ENCODE measurements at regions not wholly inside any gene's neighbourhood (a gene's known extent, or its start where the extent isn't known, plus 50 kb on each side); places are given as distances from the start of the nearest gene placed in this dataset.

DNA sequence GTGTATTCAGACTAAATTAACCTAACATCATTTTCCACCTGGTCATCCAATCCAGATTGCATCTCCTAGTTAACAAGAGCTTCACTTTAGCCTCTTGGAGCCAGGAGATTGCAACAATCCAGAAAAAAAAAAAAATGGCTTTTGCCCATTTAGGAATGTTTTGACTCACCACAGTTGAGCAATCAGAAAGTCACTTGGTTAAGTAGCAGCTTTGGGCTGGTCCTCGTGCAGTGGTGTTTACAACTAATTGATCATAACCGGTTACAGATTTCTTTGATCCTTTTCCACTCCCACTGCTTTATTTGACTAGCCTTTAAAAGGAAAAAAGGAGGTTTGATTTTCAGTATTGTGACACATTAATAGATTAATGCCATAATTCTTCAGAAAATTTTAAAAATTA is 688.8 kb upstream of the CCDC54 start:
- H3K36me3 ChIP-seq (ENCODE audit: control insufficient read depth in 2 of 2, insufficient read depth in 2 of 2, low read length in 2 of 2), result no peaks in the 10 kb centered on the region
- H3K4me3 ChIP-seq (ENCODE audit: low read length in 2 of 2), result no peak overlapping the region
- H3K9me3 ChIP-seq (ENCODE audit: control insufficient read depth in 2 of 2, low read length in 2 of 2), result no peaks in the 10 kb centered on the region
- no peak overlapping the region for H3K27ac ChIP-seq (ENCODE audit: low read depth in 2 of 2, low read length in 2 of 2)
- H3K27me3 ChIP-seq (ENCODE audit: control insufficient read depth in 2 of 2, insufficient read depth in 2 of 2, low read length in 2 of 2), result no peaks in the 10 kb centered on the region
- no peak overlapping the region for H3K9ac ChIP-seq (ENCODE audit: low read depth in 1 of 2, low read length in 2 of 2)
- H3K4me1 ChIP-seq (ENCODE audit: control insufficient read depth in 2 of 2, insufficient read depth in 2 of 2, low read length in 2 of 2), result no peaks in the 10 kb centered on the region

DNA sequence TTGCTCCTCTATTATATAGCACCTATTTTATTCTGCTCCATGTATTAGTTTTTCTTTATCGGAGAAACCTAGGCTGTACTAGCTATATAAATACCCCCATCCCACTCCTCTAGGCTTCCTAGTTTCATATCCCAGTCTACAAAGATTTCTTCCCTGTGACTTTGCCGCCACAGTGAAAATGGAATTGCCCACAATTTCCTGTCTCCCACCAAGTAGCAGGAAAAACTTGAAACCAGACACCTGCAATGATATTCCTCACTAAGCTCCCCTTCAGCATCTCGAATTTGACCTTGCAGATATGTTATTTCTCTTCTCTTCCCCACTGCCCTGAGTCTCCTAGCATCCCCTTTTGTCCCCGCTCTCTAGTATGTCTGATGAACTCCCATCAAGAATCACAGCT is 685.8 kb upstream of the CCDC54 start:
- H3K27ac ChIP-seq (ENCODE audit: low read depth in 2 of 2, low read length in 2 of 2), result no peak overlapping the region
- H3K27me3 ChIP-seq (ENCODE audit: control insufficient read depth in 2 of 2, insufficient read depth in 2 of 2, low read length in 2 of 2), result no peaks in the 10 kb centered on the region
- H3K36me3 ChIP-seq (ENCODE audit: control insufficient read depth in 2 of 2, insufficient read depth in 2 of 2, low read length in 2 of 2), result no peaks in the 10 kb centered on the region
- H3K4me3 ChIP-seq (ENCODE audit: low read length in 2 of 2), result no peak overlapping the region
- no peak overlapping the region for H3K9ac ChIP-seq (ENCODE audit: low read depth in 1 of 2, low read length in 2 of 2)
- H3K4me1 ChIP-seq (ENCODE audit: control insufficient read depth in 2 of 2, insufficient read depth in 2 of 2, low read length in 2 of 2), result no peaks in the 10 kb centered on the region
- no peaks in the 10 kb centered on the region for H3K9me3 ChIP-seq (ENCODE audit: control insufficient read depth in 2 of 2, low read length in 2 of 2)

DNA sequence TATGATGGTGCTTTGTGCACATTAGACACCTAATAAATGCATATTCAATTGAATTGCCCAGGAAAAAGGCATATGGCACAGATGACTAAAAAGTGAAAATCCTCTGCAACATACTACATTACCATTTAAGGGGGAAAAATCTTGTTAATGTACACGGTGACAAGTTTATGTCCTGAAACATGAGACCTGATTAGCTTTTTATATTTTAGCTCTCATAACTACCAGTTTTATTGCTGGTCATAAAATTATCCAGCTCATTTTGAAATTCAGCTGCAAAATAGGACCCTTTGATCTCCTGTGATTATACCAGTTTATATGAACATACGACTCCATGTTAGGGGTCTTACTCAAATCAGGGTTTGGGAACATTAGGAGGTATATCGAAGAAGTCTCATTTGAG is 684.6 kb upstream of the CCDC54 start:
- H3K4me3 ChIP-seq (ENCODE audit: low read length in 2 of 2), result no peak overlapping the region
- no peak overlapping the region for H3K27ac ChIP-seq (ENCODE audit: low read depth in 2 of 2, low read length in 2 of 2)
- H3K36me3 ChIP-seq (ENCODE audit: control insufficient read depth in 2 of 2, insufficient read depth in 2 of 2, low read length in 2 of 2), result no peaks in the 10 kb centered on the region
- no peaks in the 10 kb centered on the region for H3K4me1 ChIP-seq (ENCODE audit: control insufficient read depth in 2 of 2, insufficient read depth in 2 of 2, low read length in 2 of 2)
- no peaks in the 10 kb centered on the region for H3K27me3 ChIP-seq (ENCODE audit: control insufficient read depth in 2 of 2, insufficient read depth in 2 of 2, low read length in 2 of 2)
- no peak overlapping the region for H3K9ac ChIP-seq (ENCODE audit: low read depth in 1 of 2, low read length in 2 of 2)
- no peaks in the 10 kb centered on the region for H3K9me3 ChIP-seq (ENCODE audit: control insufficient read depth in 2 of 2, low read length in 2 of 2)

DNA sequence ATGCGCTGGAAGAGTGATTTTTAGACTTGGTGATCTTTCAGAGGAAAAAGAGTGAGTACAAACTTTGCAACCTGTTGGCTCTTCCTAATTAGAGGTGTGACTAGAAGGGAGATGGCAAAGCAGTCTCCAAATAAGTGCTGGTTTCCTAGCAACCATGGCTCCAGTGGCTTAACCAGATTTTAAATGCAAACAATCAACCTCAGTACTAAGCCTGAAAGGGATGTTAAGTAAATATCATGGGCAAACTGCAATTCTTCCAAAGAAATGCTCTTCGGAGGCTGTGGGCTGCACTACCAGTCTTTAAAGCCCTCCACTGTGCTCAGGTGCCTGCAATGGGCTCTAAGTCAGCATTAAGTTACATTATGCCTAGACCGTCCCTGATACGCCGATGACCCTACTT is 678.1 kb upstream of the CCDC54 start:
- Histone ChIP-seq H3K36me3 (ENCODE audit: control insufficient read depth in 2 of 2, insufficient read depth in 2 of 2, low read length in 2 of 2) (no peaks in the 10 kb centered on the region), H3K27me3 (ENCODE audit: control insufficient read depth in 2 of 2, insufficient read depth in 2 of 2, low read length in 2 of 2) (no peaks in the 10 kb centered on the region), H3K27ac (ENCODE audit: low read depth in 2 of 2, low read length in 2 of 2) (no peak overlapping the region), H3K4me1 (ENCODE audit: control insufficient read depth in 2 of 2, insufficient read depth in 2 of 2, low read length in 2 of 2) (no peaks in the 10 kb centered on the region), H3K9me3 (ENCODE audit: control insufficient read depth in 2 of 2, low read length in 2 of 2) (no peaks in the 10 kb centered on the region), H3K9ac (ENCODE audit: low read depth in 1 of 2, low read length in 2 of 2) (no peak overlapping the region), H3K4me3 (ENCODE audit: low read length in 2 of 2) (no peak overlapping the region)

DNA sequence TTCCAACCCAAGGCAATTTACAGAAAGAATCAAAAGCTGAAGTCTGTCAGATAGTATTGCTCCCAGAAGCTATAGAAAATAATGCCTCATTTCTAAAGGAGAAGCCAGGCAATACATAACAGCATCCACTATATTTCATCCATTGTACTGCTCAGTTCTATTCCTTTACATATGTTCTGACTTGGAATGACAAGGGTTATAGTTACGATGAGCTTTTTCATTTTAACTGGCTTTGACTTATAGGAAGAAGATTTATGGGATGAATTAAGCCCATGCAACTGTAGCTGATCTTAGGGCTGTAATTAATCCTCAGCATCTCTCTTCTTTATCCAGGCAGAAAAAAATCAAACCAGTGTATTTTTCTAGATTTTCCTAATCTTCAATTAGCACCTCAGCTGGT is 676.3 kb upstream of the CCDC54 start:
- Histone ChIP-seq H3K27me3 (ENCODE audit: control insufficient read depth in 2 of 2, insufficient read depth in 2 of 2, low read length in 2 of 2) (no peaks in the 10 kb centered on the region), H3K27ac (ENCODE audit: low read depth in 2 of 2, low read length in 2 of 2) (no peak overlapping the region), H3K9me3 (ENCODE audit: control insufficient read depth in 2 of 2, low read length in 2 of 2) (no peaks in the 10 kb centered on the region), H3K36me3 (ENCODE audit: control insufficient read depth in 2 of 2, insufficient read depth in 2 of 2, low read length in 2 of 2) (no peaks in the 10 kb centered on the region), H3K4me3 (ENCODE audit: low read length in 2 of 2) (no peak overlapping the region), H3K9ac (ENCODE audit: low read depth in 1 of 2, low read length in 2 of 2) (no peak overlapping the region), H3K4me1 (ENCODE audit: control insufficient read depth in 2 of 2, insufficient read depth in 2 of 2, low read length in 2 of 2) (no peaks in the 10 kb centered on the region)

DNA sequence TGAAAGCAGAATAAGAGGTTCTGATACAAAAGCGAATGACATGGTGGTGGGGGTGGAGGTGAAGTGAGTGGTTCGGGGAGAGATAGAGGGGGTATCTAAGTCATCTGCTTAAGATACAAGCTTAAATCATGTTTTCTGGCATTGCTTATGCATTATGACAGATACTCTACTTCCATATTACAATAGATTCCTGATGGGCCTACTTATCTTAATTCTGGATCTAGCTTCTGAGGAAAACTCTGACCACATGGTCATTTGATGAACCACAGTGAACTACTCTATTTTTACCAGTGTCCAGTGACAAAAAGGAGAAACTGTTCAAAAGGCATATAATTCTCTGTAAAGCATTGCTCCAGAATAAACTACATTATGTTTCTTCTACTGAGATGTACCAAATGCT is 673.7 kb upstream of the CCDC54 start:
- Histone ChIP-seq H3K9ac (ENCODE audit: low read depth in 1 of 2, low read length in 2 of 2) (no peak overlapping the region), H3K27me3 (ENCODE audit: control insufficient read depth in 2 of 2, insufficient read depth in 2 of 2, low read length in 2 of 2) (no peaks in the 10 kb centered on the region), H3K36me3 (ENCODE audit: control insufficient read depth in 2 of 2, insufficient read depth in 2 of 2, low read length in 2 of 2) (no peaks in the 10 kb centered on the region), H3K9me3 (ENCODE audit: control insufficient read depth in 2 of 2, low read length in 2 of 2) (no peaks in the 10 kb centered on the region), H3K4me3 (ENCODE audit: low read length in 2 of 2) (no peak overlapping the region), H3K27ac (ENCODE audit: low read depth in 2 of 2, low read length in 2 of 2) (no peak overlapping the region), H3K4me1 (ENCODE audit: control insufficient read depth in 2 of 2, insufficient read depth in 2 of 2, low read length in 2 of 2) (no peaks in the 10 kb centered on the region)

DNA sequence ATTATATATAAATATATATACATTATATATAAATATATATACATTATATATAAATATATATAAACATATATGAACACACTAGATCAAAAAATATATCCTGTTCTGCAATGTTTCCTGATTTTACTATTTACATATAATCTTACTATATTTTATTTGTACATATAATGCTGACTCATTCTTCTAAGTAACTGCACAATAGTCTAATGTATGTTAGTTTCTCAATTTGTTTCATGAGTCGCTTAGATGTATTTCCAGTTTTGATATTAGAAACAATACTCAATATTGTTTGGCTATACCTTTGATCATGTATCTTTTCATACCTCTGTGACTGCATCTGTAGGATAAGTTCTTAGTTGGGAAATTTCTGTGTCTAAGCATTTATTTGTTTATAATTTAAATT is 669.9 kb upstream of the CCDC54 start:
- Histone ChIP-seq H3K36me3 (ENCODE audit: control insufficient read depth in 2 of 2, insufficient read depth in 2 of 2, low read length in 2 of 2) (no peaks in the 10 kb centered on the region), H3K9me3 (ENCODE audit: control insufficient read depth in 2 of 2, low read length in 2 of 2) (no peaks in the 10 kb centered on the region), H3K27me3 (ENCODE audit: control insufficient read depth in 2 of 2, insufficient read depth in 2 of 2, low read length in 2 of 2) (no peaks in the 10 kb centered on the region), H3K27ac (ENCODE audit: low read depth in 2 of 2, low read length in 2 of 2) (no peak overlapping the region), H3K4me1 (ENCODE audit: control insufficient read depth in 2 of 2, insufficient read depth in 2 of 2, low read length in 2 of 2) (no peaks in the 10 kb centered on the region), H3K4me3 (ENCODE audit: low read length in 2 of 2) (no peak overlapping the region), H3K9ac (ENCODE audit: low read depth in 1 of 2, low read length in 2 of 2) (no peak overlapping the region)

DNA sequence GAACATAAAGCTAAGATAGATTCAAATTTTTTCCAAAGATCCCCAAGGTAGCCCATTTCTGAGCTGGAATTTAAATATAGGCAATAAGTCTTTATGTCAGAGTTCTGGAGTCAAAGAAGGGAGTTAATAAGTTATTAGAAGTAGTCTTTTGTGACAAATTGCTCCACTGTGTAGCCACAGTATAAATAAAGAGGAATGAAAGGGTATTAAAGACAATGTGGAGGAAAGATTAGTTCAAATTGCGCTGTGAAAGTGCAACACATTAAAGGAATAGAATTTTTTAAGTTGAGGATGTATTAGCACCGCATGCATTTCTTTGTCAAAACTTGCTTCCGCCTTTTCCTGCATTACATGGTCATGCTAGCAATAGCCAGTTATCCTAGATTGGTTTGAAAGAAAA is 666.6 kb upstream of the CCDC54 start:
- Histone ChIP-seq H3K4me1 (ENCODE audit: control insufficient read depth in 2 of 2, insufficient read depth in 2 of 2, low read length in 2 of 2) (no peaks in the 10 kb centered on the region), H3K9ac (ENCODE audit: low read depth in 1 of 2, low read length in 2 of 2) (no peak overlapping the region), H3K9me3 (ENCODE audit: control insufficient read depth in 2 of 2, low read length in 2 of 2) (no peaks in the 10 kb centered on the region), H3K27me3 (ENCODE audit: control insufficient read depth in 2 of 2, insufficient read depth in 2 of 2, low read length in 2 of 2) (no peaks in the 10 kb centered on the region), H3K4me3 (ENCODE audit: low read length in 2 of 2) (no peak overlapping the region), H3K27ac (ENCODE audit: low read depth in 2 of 2, low read length in 2 of 2) (no peak overlapping the region), H3K36me3 (ENCODE audit: control insufficient read depth in 2 of 2, insufficient read depth in 2 of 2, low read length in 2 of 2) (no peaks in the 10 kb centered on the region)

DNA sequence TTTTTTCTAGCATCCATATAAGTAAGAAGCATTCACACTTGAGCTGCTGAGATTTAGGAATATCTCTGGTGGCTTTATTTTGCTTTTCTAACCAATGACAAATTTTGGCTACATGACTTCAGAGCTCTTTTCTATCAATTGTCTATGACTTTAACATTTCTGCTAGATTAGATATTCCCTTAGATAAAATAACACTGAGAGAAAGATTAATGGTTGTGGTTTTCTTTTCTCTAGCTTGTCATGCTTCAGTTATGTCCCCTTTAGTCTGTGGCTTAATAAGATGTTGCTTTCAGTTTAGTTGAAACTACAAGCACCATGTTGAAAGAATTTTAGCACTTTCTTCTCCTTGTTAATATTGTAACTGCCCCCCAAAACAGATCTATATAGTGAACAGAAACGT is 665.6 kb upstream of the CCDC54 start:
- no peaks in the 10 kb centered on the region for H3K4me1 ChIP-seq (ENCODE audit: control insufficient read depth in 2 of 2, insufficient read depth in 2 of 2, low read length in 2 of 2)
- H3K27me3 ChIP-seq (ENCODE audit: control insufficient read depth in 2 of 2, insufficient read depth in 2 of 2, low read length in 2 of 2), result no peaks in the 10 kb centered on the region
- no peak overlapping the region for H3K9ac ChIP-seq (ENCODE audit: low read depth in 1 of 2, low read length in 2 of 2)
- H3K36me3 ChIP-seq (ENCODE audit: control insufficient read depth in 2 of 2, insufficient read depth in 2 of 2, low read length in 2 of 2), result no peaks in the 10 kb centered on the region
- H3K9me3 ChIP-seq (ENCODE audit: control insufficient read depth in 2 of 2, low read length in 2 of 2), result no peaks in the 10 kb centered on the region
- no peak overlapping the region for H3K27ac ChIP-seq (ENCODE audit: low read depth in 2 of 2, low read length in 2 of 2)
- no peak overlapping the region for H3K4me3 ChIP-seq (ENCODE audit: low read length in 2 of 2)

DNA sequence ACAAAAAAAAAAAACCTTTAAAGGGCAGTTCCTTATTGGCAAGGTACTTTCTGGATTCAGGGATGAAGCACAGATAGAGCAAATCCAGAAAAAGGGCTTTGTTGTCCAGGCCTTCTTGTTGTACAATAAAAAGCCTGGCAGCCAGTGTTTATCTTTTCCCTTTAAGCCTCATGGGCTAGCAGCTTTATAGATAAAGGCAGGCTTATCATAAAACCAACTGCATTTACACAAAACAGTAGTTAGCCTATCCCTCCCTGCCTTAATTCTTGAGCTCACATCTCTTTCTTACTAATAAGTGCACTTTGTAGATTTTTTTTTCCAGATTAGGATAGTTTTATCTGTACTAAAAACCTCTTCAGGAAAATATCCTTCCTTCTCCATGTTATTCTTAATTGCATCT is 662.8 kb upstream of the CCDC54 start:
- no peak overlapping the region for H3K4me3 ChIP-seq (ENCODE audit: low read length in 2 of 2)
- no peak overlapping the region for H3K27ac ChIP-seq (ENCODE audit: low read depth in 2 of 2, low read length in 2 of 2)
- no peaks in the 10 kb centered on the region for H3K36me3 ChIP-seq (ENCODE audit: control insufficient read depth in 2 of 2, insufficient read depth in 2 of 2, low read length in 2 of 2)
- no peaks in the 10 kb centered on the region for H3K4me1 ChIP-seq (ENCODE audit: control insufficient read depth in 2 of 2, insufficient read depth in 2 of 2, low read length in 2 of 2)
- no peak overlapping the region for H3K9ac ChIP-seq (ENCODE audit: low read depth in 1 of 2, low read length in 2 of 2)
- H3K9me3 ChIP-seq (ENCODE audit: control insufficient read depth in 2 of 2, low read length in 2 of 2), result no peaks in the 10 kb centered on the region
- no peaks in the 10 kb centered on the region for H3K27me3 ChIP-seq (ENCODE audit: control insufficient read depth in 2 of 2, insufficient read depth in 2 of 2, low read length in 2 of 2)

DNA sequence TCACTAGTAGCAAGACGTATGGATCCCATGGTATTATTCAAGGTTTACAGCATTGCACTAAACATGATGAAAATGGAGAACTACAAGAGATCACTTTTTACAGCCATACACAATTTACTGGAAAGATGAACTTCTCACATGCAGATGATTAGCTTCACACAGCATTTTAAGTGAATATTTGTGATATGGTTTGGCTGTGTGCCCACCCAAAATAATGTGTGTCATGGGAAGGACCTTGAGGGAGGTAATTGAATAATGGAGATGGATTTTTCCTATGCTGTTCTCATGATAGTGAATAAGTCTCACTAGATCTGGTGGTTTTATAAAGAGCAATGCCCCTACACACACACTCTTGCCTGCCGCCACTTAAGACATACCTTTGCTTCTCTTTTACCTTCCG is 662.0 kb upstream of the CCDC54 start:
- Histone ChIP-seq H3K9ac (ENCODE audit: low read depth in 1 of 2, low read length in 2 of 2) (no peak overlapping the region), H3K27ac (ENCODE audit: low read depth in 2 of 2, low read length in 2 of 2) (no peak overlapping the region), H3K9me3 (ENCODE audit: control insufficient read depth in 2 of 2, low read length in 2 of 2) (no peaks in the 10 kb centered on the region), H3K36me3 (ENCODE audit: control insufficient read depth in 2 of 2, insufficient read depth in 2 of 2, low read length in 2 of 2) (no peaks in the 10 kb centered on the region), H3K4me1 (ENCODE audit: control insufficient read depth in 2 of 2, insufficient read depth in 2 of 2, low read length in 2 of 2) (no peaks in the 10 kb centered on the region), H3K27me3 (ENCODE audit: control insufficient read depth in 2 of 2, insufficient read depth in 2 of 2, low read length in 2 of 2) (no peaks in the 10 kb centered on the region), H3K4me3 (ENCODE audit: low read length in 2 of 2) (no peak overlapping the region)
